ENCODE measurements at regions not wholly inside any gene's neighbourhood (a gene's known extent, or its start where the extent isn't known, plus 50 kb on each side); places are given as distances from the start of the nearest gene placed in this dataset.
A peak's percentile ranks its signal among the peaks of the same experiment; 100 is the strongest.
"Not testable (repeated sequence)": the region's sequence is repeated elsewhere in the genome, so short reads cannot be mapped to it uniquely, and the experiment has no call there.

DNA sequence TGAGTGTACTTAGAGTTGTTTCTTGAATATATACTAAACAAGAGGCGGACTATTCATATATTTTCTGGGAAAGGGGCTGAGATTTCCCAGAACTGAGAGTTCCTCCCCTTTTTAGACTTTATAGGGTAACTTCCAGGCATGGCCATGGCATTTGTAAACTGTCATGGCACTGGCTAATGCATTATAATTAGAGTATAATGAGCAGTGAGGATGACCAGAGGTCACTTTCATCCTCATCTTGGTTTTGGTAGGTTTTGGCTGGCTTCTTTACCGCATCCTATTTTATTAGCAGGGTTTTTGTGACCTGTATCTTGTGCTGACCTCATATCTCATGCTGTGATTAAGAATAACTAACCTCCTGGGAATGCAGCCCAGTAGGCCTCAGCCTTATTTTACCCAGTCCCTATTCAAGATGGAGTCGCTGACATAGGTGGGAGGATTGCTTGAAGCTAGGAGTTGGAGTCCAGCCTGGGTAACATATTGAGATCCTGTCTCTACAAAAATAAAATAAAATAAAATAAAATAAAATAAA, 91.4 kb downstream of the MOBP start:
- ATAC-seq (replicated peaks in 6 of 8) = peak in 1 of 8 experiments; percentile 20
- in situ Hi-C loops (cut with MboI; ENCODE audit: low pct_unique_long_range_greater_than_20kb in 2 of 9, low sequenced_read_pairs in 9 of 9, unreplicated experiment in 9 of 9) = no loop called here
- H3K4me3 ChIP-seq = no peak overlapping the region
- H3K4me1 ChIP-seq (replicated peaks in 1 of 2) = no peaks in the 10 kb centered on the region
- H3K27ac ChIP-seq = no peak overlapping the region
- 0 to 100% (median 83%) methylated on average over 1 to 3 of the region's 3 CpGs; no CpG with 5 or more reads in 1 of the 10 experiments for WGBS, 10 experiments

DNA sequence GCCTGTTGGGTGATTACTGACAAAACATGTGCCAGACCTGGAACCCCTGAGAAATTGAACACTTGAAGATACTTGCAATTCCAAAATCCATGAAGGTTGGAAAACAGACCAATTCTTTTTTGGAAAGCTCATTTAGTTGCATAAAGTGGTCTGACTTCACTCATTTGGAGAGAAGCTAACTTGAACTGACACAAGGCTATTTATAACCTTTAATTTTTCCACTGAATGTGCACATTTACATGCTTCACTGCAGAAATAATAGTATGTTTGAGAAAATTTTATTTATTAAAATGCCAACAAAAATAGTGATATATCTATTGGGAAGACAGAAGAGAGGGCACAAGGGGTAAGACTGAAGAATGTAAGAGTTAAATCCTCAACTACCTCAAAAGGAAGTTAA, 92.1 kb downstream of the MOBP start:
- Histone ChIP-seq H3K4me3 (no peak overlapping the region), H3K4me1 (replicated peaks in 1 of 2) (no peaks in the 10 kb centered on the region), H3K27ac (no peak overlapping the region)
- ATAC-seq (replicated peaks in 6 of 8) = no peak
- in situ Hi-C loops (cut with MboI; ENCODE audit: low pct_unique_long_range_greater_than_20kb in 2 of 9, low sequenced_read_pairs in 9 of 9, unreplicated experiment in 9 of 9) = no loop called here

DNA sequence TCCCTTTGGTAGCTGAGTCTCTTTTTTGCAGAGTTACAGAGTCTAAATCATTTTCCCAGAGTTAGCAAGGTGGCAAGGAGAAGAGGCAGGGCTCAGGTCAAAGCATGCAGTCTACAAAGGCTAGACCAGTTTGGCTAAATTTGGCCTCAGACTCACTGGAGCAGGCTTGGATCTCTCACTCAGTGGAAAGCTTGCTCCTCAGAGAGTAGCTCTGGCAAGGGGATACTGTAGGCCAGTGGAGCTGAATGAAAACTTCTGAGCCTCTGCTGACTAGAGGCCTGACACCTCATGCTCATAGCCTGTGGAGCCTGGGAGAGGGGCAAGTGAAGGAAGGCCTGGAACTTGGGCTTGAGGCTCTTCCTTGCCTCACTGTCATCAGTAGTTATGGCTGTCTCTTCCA, 101.0 kb downstream of the MOBP start:
- ATAC-seq (replicated peaks in 6 of 8) = no peak
- in situ Hi-C loops (cut with MboI; ENCODE audit: low pct_unique_long_range_greater_than_20kb in 2 of 9, low sequenced_read_pairs in 9 of 9, unreplicated experiment in 9 of 9) = no loop called here
- Histone ChIP-seq H3K27ac (no peak overlapping the region), H3K4me3 (no peak overlapping the region), H3K4me1 (replicated peaks in 1 of 2) (no peaks in the 10 kb centered on the region)

DNA sequence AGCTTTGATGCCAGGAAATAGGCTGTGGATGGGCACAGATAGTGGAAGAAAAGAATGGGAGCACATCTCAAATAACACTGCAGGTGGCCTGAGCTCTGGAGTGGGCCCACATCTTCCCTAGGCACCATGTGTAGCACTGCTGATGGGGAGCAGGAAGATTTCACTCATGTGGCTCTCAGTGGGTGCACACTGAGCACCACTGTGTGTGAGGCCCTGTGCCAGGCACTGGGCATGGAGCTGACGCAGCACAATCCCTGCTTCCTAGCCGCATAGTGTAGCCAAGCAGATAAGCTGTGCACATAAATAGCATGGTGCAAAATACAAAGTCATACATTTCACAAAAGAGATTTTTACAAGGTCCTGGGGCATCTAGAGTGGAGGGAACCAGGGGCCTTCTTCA, 101.6 kb downstream of the MOBP start:
- ATAC-seq (replicated peaks in 6 of 8) = peak in 1 of 8 experiments; percentile 31
- no peak overlapping the region for H3K4me3 ChIP-seq
- no peak overlapping the region for H3K27ac ChIP-seq
- WGBS, 10 experiments = 33 to 100% (median 87%) methylated on average over 1 to 2 of the region's 2 CpGs; no CpG with 5 or more reads in 4 of the 10 experiments
- in situ Hi-C loops (cut with MboI; ENCODE audit: low pct_unique_long_range_greater_than_20kb in 2 of 9, low sequenced_read_pairs in 9 of 9, unreplicated experiment in 9 of 9) = no loop called here
- H3K4me1 ChIP-seq (replicated peaks in 1 of 2) = no peaks in the 10 kb centered on the region

DNA sequence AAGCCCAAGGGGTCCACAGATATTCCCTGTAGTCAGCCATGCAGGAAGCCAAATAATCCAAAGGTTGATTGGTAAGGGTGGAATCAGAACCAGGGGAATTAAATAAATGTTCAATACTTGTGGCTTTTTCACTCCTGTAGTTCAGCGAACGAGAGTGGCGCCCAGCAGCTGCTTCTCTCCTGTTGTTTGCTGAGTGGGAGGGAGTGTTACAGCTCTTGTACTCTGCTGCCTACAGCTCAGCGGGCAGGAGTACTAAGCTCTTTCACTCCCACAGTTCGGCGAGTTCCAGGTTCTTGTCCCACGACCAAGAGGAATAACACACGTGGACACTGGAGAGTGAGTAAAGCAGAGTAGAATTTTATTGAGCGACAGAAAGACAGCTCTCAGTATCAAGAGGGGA, 105.9 kb downstream of the MOBP start:
- no peaks in the 10 kb centered on the region for H3K4me1 ChIP-seq (replicated peaks in 1 of 2)
- 0 to 100% (median 75%) methylated on average over 1 to 8 of the region's 9 CpGs; no CpG with 5 or more reads in 1 of the 10 experiments for WGBS, 10 experiments
- H3K4me3 ChIP-seq = no peak overlapping the region
- ATAC-seq (replicated peaks in 6 of 8) = no peak
- H3K27ac ChIP-seq = no peak overlapping the region
- in situ Hi-C loops (cut with MboI; ENCODE audit: low pct_unique_long_range_greater_than_20kb in 2 of 9, low sequenced_read_pairs in 9 of 9, unreplicated experiment in 9 of 9) = no loop called here

DNA sequence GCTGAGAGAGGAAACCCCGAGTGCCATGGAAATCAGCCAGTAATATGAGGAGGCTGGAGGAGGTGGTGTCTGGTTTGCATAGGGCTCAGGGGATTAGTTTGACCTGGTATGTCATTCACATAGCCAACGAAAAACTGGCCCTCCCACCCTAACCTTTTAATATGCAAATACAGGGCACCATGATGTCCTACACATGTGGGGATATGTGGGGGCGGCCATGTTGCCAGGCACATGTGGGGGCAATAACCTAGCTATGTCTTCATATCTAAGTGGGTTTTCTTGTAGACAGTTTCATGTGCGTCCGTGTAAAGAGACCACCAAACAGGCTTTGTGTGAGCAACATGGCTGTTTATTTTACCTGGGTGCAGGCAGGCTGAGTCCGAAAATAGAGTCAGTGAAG, 110.1 kb downstream of the MOBP start:
- no peak overlapping the region for H3K27ac ChIP-seq

DNA sequence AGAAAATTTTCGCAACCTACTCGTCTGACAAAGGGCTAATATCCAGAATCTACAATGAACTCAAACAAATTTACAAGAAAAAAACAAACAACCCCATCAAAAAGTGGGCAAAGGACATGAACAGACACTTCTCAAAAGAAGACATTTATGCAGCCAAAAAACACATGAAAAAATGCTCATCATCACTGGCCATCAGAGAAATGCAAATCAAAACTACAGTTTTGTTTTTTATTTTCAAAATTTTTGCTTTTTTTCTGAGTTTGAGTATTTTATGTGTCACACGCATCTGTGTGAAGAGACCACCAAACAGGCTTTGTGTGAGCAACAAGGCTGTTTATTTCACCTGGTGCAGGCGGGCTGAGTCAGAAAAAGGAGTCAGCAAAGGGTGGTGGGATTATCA, 118.7 kb downstream of the MOBP start:
- ATAC-seq (replicated peaks in 6 of 8); H3K4me3 ChIP-seq; H3K27ac ChIP-seq; H3K4me1 ChIP-seq (replicated peaks in 1 of 2); in situ Hi-C loops (cut with MboI; ENCODE audit: low pct_unique_long_range_greater_than_20kb in 2 of 9, low sequenced_read_pairs in 9 of 9, unreplicated experiment in 9 of 9): not testable (repeated sequence)
- 69 to 100% (median 100%) methylated on average over 1 to 2 of the region's 4 CpGs; no CpG with 5 or more reads in 6 of the 10 experiments for WGBS, 10 experiments

More for the DNA sequence above, 110.1 kb downstream of the MOBP start:
- Histone ChIP-seq H3K4me1 (replicated peaks in 1 of 2) (no peaks in the 10 kb centered on the region), H3K4me3 (no peak overlapping the region)
- no peak for ATAC-seq (replicated peaks in 6 of 8)
- WGBS, 10 experiments = 0 to 71% (median 40%) methylated on average over 1 to 4 of the region's 6 CpGs; no CpG with 5 or more reads in 3 of the 10 experiments
- in situ Hi-C loops (cut with MboI; ENCODE audit: low pct_unique_long_range_greater_than_20kb in 2 of 9, low sequenced_read_pairs in 9 of 9, unreplicated experiment in 9 of 9) = no loop called here

DNA sequence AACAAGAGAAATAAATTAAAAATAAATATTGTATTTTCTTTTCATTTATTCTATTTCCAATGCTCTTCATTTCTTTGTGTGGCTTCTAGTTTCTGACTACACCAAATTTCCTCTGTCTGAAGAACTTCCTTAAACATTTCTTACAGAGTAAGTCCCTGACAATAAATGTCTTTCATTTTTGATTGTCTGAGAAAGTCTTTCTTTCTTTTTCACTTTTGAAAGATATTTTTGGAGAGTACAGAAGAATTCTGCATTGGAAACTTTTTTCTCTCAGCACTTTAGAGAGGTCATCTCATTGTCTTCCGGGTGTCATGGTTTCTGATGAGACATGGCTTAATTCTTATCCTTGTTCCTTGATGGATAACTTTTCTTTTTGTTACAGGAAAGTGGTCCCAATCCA, 119.6 kb downstream of the MOBP start:
- Histone ChIP-seq H3K27ac (no peak overlapping the region), H3K4me1 (replicated peaks in 1 of 2) (no peaks in the 10 kb centered on the region), H3K4me3 (no peak overlapping the region)
- 0 to 100% (median 60%) methylated on average over 1 of the region's 1 CpG; no CpG with 5 or more reads in 1 of the 10 experiments for WGBS, 10 experiments
- ATAC-seq (replicated peaks in 6 of 8) = no peak
- in situ Hi-C loops (cut with MboI; ENCODE audit: low pct_unique_long_range_greater_than_20kb in 2 of 9, low sequenced_read_pairs in 9 of 9, unreplicated experiment in 9 of 9) = no loop called here

DNA sequence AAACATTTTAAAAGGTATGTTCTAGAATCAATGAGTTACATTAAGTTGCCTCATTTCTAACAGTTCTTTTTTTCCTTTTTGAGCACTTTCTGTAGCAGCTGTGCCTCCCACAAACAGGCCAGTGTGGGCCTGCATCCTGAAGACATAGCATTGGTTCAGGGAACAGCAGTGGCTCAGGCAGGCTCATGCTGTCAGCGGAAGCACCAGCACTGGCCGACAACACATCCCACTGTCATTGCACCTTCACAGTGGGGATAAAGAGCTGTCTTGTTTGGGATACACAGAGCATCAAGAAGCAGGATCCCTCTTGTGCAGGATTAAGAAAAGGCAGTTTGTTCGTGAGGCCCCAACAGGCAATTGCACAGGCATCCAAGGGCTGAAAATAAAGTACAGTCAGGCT, 123.3 kb downstream of the MOBP start:
- H3K4me3 ChIP-seq = no peak overlapping the region
- H3K27ac ChIP-seq = no peak overlapping the region
- in situ Hi-C loops (cut with MboI; ENCODE audit: low pct_unique_long_range_greater_than_20kb in 2 of 9, low sequenced_read_pairs in 9 of 9, unreplicated experiment in 9 of 9) = no loop called here
- 0 to 100% (median 82%) methylated on average over 1 to 3 of the region's 3 CpGs; no CpG with 5 or more reads in 5 of the 10 experiments for WGBS, 10 experiments
- H3K4me1 ChIP-seq (replicated peaks in 1 of 2) = no peaks in the 10 kb centered on the region
- ATAC-seq (replicated peaks in 6 of 8) = no peak

DNA sequence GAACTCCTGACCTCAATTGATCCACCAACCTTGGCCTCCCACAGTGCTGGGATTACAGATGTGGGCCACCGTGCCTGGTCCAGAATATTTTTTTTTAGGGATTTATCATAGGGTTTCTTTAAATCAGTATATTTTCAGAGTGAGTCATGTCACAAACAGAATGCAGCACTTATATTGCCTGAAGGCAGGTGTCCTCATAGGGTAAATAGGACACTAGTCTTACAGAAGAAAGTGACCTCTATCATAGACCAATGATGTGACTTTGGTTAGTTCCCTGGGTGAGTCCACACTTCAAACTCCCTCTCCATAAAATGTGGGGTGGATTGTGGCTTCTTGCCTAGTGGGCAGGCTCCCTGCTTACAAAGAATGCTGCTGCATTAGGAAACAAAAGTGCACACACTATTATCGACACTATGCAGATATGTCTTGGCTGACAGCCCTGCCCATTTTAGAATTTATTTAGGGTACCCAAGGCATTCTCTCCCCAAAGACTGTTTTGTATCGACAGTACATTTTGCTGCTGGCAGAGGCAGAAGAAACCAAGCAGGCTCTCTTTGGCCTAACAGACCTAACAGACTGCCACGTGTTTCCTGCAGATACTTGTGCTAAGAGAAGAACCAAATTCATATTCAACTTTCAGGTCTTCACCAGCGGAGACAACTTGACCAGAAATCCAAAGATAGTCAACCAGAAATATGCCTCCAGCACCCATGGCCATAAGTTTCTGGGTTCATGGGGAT, 125.0 kb downstream of the MOBP start:
- Histone ChIP-seq H3K4me1 (replicated peaks in 1 of 2) (no peaks in the 10 kb centered on the region), H3K27ac (no peak overlapping the region), H3K4me3 (no peak overlapping the region)
- in situ Hi-C loops (cut with MboI; ENCODE audit: low pct_unique_long_range_greater_than_20kb in 2 of 9, low sequenced_read_pairs in 9 of 9, unreplicated experiment in 9 of 9) = no loop called here
- ATAC-seq (replicated peaks in 6 of 8) = peak in 2 of 8 experiments; percentile 72 to 86
- 17 to 96% (median 75%) methylated on average over 1 to 5 of the region's 5 CpGs; no CpG with 5 or more reads in 3 of the 10 experiments for WGBS, 10 experiments

DNA sequence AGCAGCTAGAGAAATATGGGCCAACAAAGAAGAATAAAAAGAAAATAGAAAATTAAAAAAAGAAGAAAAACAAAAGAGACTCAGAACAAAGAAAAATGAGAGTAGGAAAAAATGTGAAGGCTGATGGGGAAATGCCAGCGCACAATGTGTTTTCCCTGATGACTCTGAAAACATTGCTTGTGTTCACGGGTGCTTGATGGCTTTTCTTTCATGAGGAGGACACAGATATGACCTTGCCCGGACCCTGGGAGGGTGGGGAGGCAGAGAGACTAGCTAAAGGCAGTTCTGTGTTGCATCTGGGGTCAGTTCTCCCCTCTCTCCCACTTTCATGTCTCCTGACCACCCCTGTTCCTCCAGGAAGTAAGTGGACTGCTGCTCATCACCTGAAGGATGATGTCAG, 125.9 kb downstream of the MOBP start:
- ATAC-seq (replicated peaks in 6 of 8) = no peak
- in situ Hi-C loops (cut with MboI; ENCODE audit: low pct_unique_long_range_greater_than_20kb in 2 of 9, low sequenced_read_pairs in 9 of 9, unreplicated experiment in 9 of 9) = no loop called here
- WGBS, 10 experiments = 6 to 75% (median 49%) methylated on average over 1 to 3 of the region's 3 CpGs; no CpG with 5 or more reads in 1 of the 10 experiments
- Histone ChIP-seq H3K27ac (no peak overlapping the region), H3K4me1 (replicated peaks in 1 of 2) (no peaks in the 10 kb centered on the region), H3K4me3 (no peak overlapping the region)

DNA sequence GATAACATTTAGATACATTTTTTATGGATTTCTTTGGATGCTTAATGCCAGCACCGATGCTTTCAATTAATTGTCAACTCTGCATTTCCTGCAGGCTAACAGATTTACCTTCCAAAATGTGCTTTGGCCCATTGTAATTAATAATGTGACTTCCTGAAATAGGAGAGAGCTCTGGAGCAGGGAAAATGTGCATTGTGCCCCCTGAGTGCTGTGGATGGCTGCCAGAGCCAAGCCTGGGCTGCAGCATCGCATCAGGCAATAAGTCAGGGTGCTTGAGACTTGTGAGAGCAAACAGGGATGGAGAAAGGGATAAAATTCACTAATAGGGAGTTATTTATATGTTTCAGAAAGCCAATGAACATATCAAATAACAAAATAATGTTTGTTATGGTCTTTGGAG, 133.8 kb downstream of the MOBP start:
- 0 to 70% (median 37%) methylated on average over 1 to 2 of the region's 2 CpGs; no CpG with 5 or more reads in 2 of the 10 experiments for WGBS, 10 experiments
- no peak overlapping the region for H3K27ac ChIP-seq
- H3K4me3 ChIP-seq = no peak overlapping the region
- in situ Hi-C loops (cut with MboI; ENCODE audit: low pct_unique_long_range_greater_than_20kb in 2 of 9, low sequenced_read_pairs in 9 of 9, unreplicated experiment in 9 of 9) = no loop called here
- H3K4me1 ChIP-seq (replicated peaks in 1 of 2) = no peaks in the 10 kb centered on the region
- ATAC-seq (replicated peaks in 6 of 8) = no peak

DNA sequence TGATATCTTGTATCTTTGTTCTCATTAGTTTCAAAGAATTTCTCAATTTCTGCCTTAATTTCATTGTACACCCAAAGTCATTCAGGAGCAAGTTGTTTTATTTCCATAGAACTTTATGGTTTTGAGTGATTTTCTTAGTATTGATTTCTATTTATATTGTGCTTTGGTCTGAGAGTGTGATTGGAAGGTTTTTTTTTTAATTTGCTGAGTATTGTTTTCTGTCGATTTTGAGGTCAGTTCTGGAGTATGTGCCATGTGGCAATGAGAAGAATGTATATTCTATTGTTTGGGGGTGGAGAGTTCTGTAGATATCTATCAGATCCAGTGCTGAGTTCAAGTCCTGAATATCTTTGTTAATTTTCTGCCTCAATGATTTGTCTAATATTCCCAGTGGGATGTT, 138.4 kb downstream of the MOBP start:
- 0 to 88% (median 75%) methylated on average over 1 of the region's 1 CpG; no CpG with 5 or more reads in 3 of the 10 experiments for WGBS, 10 experiments
- Histone ChIP-seq H3K4me3 (no peak overlapping the region), H3K4me1 (replicated peaks in 1 of 2) (no peaks in the 10 kb centered on the region), H3K27ac (no peak overlapping the region)
- no peak for ATAC-seq (replicated peaks in 6 of 8)
- in situ Hi-C loops (cut with MboI; ENCODE audit: low pct_unique_long_range_greater_than_20kb in 2 of 9, low sequenced_read_pairs in 9 of 9, unreplicated experiment in 9 of 9) = no loop called here

DNA sequence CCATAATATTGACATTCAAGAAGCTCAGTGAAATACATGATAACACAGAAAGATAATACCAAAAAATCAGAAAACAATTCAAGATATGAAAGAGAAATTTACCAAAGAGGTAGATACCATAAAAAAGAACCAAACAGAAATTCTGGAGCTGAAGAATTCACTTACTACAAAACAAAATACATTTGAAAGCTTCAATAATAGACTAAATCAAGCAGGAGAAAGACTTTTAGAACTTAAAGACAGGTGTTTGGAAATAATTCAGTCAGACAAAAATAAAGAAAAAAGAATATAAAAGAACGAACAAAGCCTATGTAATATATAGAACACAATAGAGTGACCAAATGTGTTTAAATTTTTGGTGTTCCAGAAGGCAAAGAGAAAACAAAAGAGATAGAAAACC, 158.7 kb downstream of the MOBP start:
- no peak for ATAC-seq (replicated peaks in 6 of 8)
- no peak overlapping the region for H3K27ac ChIP-seq
- H3K4me3 ChIP-seq = no peak overlapping the region
- in situ Hi-C loops (cut with MboI; ENCODE audit: low pct_unique_long_range_greater_than_20kb in 2 of 9, low sequenced_read_pairs in 9 of 9, unreplicated experiment in 9 of 9) = no loop called here
- WGBS, 10 experiments = 0 to 100% (median 70%) methylated on average over 1 of the region's 1 CpG; no CpG with 5 or more reads in 1 of the 10 experiments
- H3K4me1 ChIP-seq (replicated peaks in 1 of 2) = no peaks in the 10 kb centered on the region

Data from motor neuron (in vitro differentiated cells).